Natural killer cell treated with Interleukin-12 subunit alpha and Interleukin-12 subunit beta and Interleukin-15 and Interleukin-18, amount 100 ng/mL, for 72 hours (primary cell): ENCODE measurements at regions not wholly inside any gene's neighbourhood (a gene's known extent, or its start where the extent isn't known, plus 50 kb on each side); places are given as distances from the start of the nearest gene placed in this dataset.

ENCODE experiments used
- ATAC-seq, 2 donors: fragments of 150-1000 bp; cut with Tn5 transposase in 1 of 2; sonication (Bioruptor Pico), chemical (Tn5 transposase) in 1 of 2; 2 replicates each; pipeline ENCODE4 v1.10.0; 2021
- DNase-seq: peaks from one replicate; pipeline ENCODE4 v3.0.0; 2022; ENCODE audit warnings: low spot score
- H3K27ac Mint-ChIP-seq, 2 donors: 1 replicate in 1 of 2; 2 replicates in 1 of 2; pipeline ENCODE4 v1.8.0; 2022; ENCODE audit warnings: mixed read lengths in 2 of 2, mild to moderate bottlenecking in 1 of 2, moderate library complexity in 1 of 2
- H3K27me3 Mint-ChIP-seq, 2 donors: 1 replicate in 1 of 2; 2 replicates in 1 of 2; pipeline ENCODE4 v1.8.0; 2022; ENCODE audit warnings: mixed read lengths in 2 of 2
- H3K36me3 Mint-ChIP-seq: one replicate; pipeline ENCODE4 v1.8.0; 2022; ENCODE audit warnings: mixed read lengths
- H3K4me1 Mint-ChIP-seq, 2 donors: 1 replicate in 1 of 2; 2 replicates in 1 of 2; pipeline ENCODE4 v1.8.0; 2022; ENCODE audit warnings: low read depth in 2 of 2, mixed read lengths in 2 of 2, mild to moderate bottlenecking in 1 of 2
- H3K4me3 Mint-ChIP-seq: one replicate; pipeline ENCODE4 v1.8.0; 2022; ENCODE audit warnings: mixed read lengths
- H3K9me3 Mint-ChIP-seq: 2 replicates; pipeline ENCODE4 v1.8.0; 2022; ENCODE audit warnings: mixed read lengths

DNA sequence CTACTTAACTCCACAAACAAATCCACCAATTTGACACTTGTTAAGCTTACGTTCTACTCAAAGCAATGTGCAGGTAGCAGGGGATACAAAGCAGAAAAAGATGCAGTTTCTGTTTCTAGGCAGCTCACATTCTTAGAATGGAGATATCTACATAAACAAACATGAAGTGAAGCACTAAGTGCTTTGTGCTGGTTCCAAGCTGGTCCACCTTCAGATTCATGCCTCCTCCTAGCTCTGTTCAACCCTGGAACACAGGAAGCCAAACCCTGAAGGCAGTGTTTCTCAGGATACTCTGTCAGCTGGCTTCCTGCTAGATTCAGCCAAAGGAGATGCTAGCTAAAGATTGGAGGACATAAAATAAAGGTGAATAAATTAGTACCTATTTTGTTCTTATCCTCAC lies 55.3 kb upstream of the NOL4 start:
- Mint-ChIP-seq H3K9me3 (no peaks in the 10 kb centered on the region), H3K4me3 (no peak overlapping the region), H3K27me3 (no peaks in the 10 kb centered on the region), H3K4me1 (no peaks in the 10 kb centered on the region), H3K36me3 (no peaks in the 10 kb centered on the region), H3K27ac (no peak overlapping the region)
- no peak for DNase-seq
- ATAC-seq: no peak

- ATAC-seq (no peak), DNase-seq (no peak)
- Mint-ChIP-seq H3K27me3 (no peaks in the 10 kb centered on the region), H3K4me3 (no peak overlapping the region), H3K27ac (no peak overlapping the region), H3K9me3 (no peaks in the 10 kb centered on the region), H3K4me1 (no peaks in the 10 kb centered on the region), H3K36me3 (no peaks in the 10 kb centered on the region)
These were observed 55.9 kb upstream of the NOL4 start for GRCh38 chr18:34280653-34281052.

DNA sequence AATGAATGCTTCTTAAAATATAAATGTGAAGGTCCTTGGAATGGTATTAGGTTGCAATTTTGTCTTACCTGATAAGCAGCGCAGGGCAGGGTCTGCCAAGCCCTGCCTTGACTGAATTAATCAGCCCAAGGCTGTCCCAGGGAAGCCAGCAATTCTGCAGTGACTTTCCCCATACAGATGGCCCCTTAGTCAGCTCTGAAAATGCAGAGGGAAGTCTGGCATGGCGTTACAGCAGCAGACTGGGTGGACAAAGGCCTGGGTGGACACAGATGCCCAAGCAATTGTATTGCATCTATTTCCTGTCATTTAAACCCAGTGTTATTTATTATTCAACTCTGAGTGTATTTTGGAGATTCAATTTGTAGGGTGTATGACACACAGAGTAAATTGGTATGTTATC lies 56.6 kb upstream of the NOL4 start:
- no peaks in the 10 kb centered on the region for H3K4me1 Mint-ChIP-seq
- H3K27ac Mint-ChIP-seq: no peak overlapping the region
- ATAC-seq: no peak
- no peak for DNase-seq
- H3K36me3 Mint-ChIP-seq: no peaks in the 10 kb centered on the region
- no peaks in the 10 kb centered on the region for H3K27me3 Mint-ChIP-seq
- no peak overlapping the region for H3K4me3 Mint-ChIP-seq
- peaks cover 1% of the 10 kb centered on the region for H3K9me3 Mint-ChIP-seq

- Mint-ChIP-seq H3K27ac (no peak overlapping the region), H3K4me1 (no peaks in the 10 kb centered on the region), H3K27me3 (no peaks in the 10 kb centered on the region), H3K36me3 (no peaks in the 10 kb centered on the region), H3K9me3 (peaks cover 4% of the 10 kb centered on the region), H3K4me3 (no peak overlapping the region)
- DNase-seq: no peak
- no peak for ATAC-seq
These were observed 57.0 kb upstream of the NOL4 start for GRCh38 chr18:34281722-34282121.

- Mint-ChIP-seq H3K4me1 (no peaks in the 10 kb centered on the region), H3K9me3 (peaks cover 7% of the 10 kb centered on the region), H3K4me3 (no peak overlapping the region), H3K27ac (no peak overlapping the region), H3K36me3 (peaks cover 4% of the 10 kb centered on the region), H3K27me3 (no peaks in the 10 kb centered on the region)
- no peak for DNase-seq
- no peak for ATAC-seq
These were observed 58.8 kb upstream of the NOL4 start for GRCh38 chr18:34283506-34283905.

- Mint-ChIP-seq H3K36me3 (peaks cover 5% of the 10 kb centered on the region), H3K27ac (no peak overlapping the region), H3K4me3 (no peak overlapping the region), H3K9me3 (peaks cover 14% of the 10 kb centered on the region), H3K4me1 (no peaks in the 10 kb centered on the region), H3K27me3 (no peaks in the 10 kb centered on the region)
- DNase-seq (no peak), ATAC-seq (no peak)
These were observed 63.1 kb upstream of the NOL4 start for GRCh38 chr18:34287825-34288224.

GRCh38 chr18:34292594-34292993 lies 67.9 kb upstream of the NOL4 start:
- no peak for DNase-seq

DNA sequence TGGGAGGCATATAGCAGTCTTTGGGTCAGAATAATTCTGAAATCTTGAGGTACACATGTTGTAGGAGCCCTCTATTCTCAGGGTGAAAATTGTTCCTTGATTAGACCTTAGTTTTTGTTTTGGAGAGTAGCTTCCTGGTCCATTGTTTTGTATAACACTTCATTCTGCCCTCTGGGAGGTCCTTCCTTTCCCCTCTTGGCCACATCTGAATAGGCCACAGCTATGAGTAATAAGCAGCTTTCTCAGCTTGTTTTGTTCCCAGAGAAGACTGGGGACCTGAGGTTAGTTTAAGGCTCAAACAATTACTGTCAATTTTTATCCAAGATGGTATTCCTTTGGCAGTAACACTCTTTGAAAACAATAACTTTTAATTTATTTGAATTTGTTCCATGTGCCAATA lies 72.6 kb upstream of the NOL4 start:
- ATAC-seq (no peak), DNase-seq (no peak)
- no peaks in the 10 kb centered on the region for H3K4me1 Mint-ChIP-seq
- no peaks in the 10 kb centered on the region for H3K27me3 Mint-ChIP-seq
- H3K9me3 Mint-ChIP-seq: peaks cover 4% of the 10 kb centered on the region
- no peaks in the 10 kb centered on the region for H3K36me3 Mint-ChIP-seq
- H3K27ac Mint-ChIP-seq: no peak overlapping the region
- H3K4me3 Mint-ChIP-seq: no peak overlapping the region

More at GRCh38 chr18:34292594-34292993, 67.9 kb upstream of the NOL4 start:
- Mint-ChIP-seq H3K4me3 (no peak overlapping the region), H3K27me3 (no peaks in the 10 kb centered on the region), H3K9me3 (peaks cover 14% of the 10 kb centered on the region), H3K27ac (no peak overlapping the region), H3K4me1 (no peaks in the 10 kb centered on the region), H3K36me3 (peaks cover 5% of the 10 kb centered on the region)
- ATAC-seq: no peak

GRCh38 chr18:34299828-34300227 lies 75.1 kb upstream of the NOL4 start:
- ATAC-seq (no peak), DNase-seq (no peak)
- Mint-ChIP-seq H3K4me3 (no peak overlapping the region), H3K4me1 (no peaks in the 10 kb centered on the region), H3K9me3 (peaks cover 15% of the 10 kb centered on the region), H3K36me3 (no peaks in the 10 kb centered on the region), H3K27me3 (no peaks in the 10 kb centered on the region), H3K27ac (no peak overlapping the region)

DNA sequence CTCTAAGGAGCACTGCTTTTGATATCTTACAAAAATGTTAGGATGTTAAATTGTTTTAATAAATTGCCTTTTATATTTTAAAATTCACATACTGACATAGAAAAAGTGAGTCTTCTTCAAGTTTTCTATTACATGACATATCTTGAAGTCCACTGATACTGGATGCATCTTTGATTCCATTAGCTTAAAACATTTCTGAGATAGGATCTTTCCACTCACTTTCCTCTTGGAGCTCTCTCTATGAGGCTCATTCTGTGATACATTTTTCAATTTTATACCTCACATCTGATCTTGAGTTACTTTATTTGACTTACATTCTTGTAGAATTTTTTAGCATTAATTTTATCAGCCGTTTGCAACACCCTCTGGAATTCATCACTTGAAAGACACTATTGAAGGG lies 86.8 kb upstream of the NOL4 start:
- DNase-seq: no peak
- H3K27ac Mint-ChIP-seq: no peak overlapping the region
- no peak overlapping the region for H3K4me3 Mint-ChIP-seq

DNA sequence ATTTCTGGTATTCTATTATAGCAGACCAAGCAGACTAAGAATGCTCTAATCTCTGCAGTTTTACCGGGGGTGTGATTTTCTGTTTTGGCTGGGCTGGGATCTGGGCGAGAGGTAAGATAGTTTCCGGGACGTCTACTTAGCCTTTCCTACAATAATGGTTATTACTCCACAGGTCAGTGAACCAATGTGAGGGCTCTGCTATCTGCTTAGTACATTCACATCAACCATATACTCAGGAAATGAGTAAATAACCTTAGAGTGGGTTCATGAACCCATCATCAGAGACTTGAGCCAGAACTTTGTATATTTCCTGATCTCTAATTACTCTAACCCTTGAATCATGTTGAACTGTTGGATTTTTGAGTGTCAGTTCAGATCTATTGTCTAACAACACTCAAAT lies 90.1 kb upstream of the NOL4 start:
- H3K27ac Mint-ChIP-seq: no peak overlapping the region
- H3K4me3 Mint-ChIP-seq: no peak overlapping the region
- H3K9me3 Mint-ChIP-seq: peaks cover 5% of the 10 kb centered on the region
- H3K4me1 Mint-ChIP-seq: no peaks in the 10 kb centered on the region
- ATAC-seq (no peak), DNase-seq (no peak)
- H3K36me3 Mint-ChIP-seq: no peaks in the 10 kb centered on the region
- no peaks in the 10 kb centered on the region for H3K27me3 Mint-ChIP-seq

More for the DNA sequence above, 86.8 kb upstream of the NOL4 start:
- ATAC-seq: no peak
- Mint-ChIP-seq H3K27me3 (no peaks in the 10 kb centered on the region), H3K9me3 (peaks cover 11% of the 10 kb centered on the region), H3K4me1 (no peaks in the 10 kb centered on the region), H3K36me3 (no peaks in the 10 kb centered on the region)

DNA sequence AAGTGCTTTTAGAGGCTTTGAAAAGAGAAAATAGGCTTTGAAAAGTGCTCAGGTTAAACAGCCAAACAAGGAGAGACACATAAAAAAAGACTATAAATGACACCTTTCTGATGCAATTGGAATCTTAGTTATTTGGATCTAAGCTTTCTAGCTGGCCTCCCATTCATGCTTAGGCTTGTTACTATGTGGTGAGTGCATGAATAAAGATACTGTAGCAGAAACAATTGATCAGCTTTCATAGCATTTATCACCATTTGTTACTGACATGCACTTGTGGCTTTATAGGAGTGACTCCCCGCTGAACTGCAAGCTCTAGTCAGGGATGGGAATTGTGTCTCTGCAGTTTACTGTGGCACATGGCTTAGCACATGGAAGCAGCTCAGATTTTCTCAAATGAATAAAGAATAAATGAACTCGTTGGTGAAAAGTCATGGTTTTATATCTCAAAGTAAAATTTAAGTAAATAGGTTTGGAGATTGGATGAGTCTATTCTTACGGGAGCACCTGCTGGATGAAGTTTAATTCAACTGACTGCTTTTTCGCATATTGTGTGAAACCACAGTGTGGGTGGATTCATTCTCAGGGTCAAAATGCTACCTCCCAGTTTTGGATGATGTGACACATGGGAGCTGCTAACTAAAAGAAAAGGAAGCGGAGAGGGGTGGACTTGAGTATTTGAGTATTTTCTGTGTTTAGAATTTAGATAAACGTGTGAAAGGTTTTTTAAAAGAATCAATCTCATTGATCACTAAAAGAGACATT lies 91.1 kb upstream of the NOL4 start:
- H3K9me3 Mint-ChIP-seq: peaks cover 5% of the 10 kb centered on the region
- H3K27ac Mint-ChIP-seq: no peak overlapping the region
- H3K36me3 Mint-ChIP-seq: no peaks in the 10 kb centered on the region
- H3K27me3 Mint-ChIP-seq: no peaks in the 10 kb centered on the region
- no peak overlapping the region for H3K4me3 Mint-ChIP-seq
- H3K4me1 Mint-ChIP-seq: no peaks in the 10 kb centered on the region
- DNase-seq (no peak), ATAC-seq (no peak)

DNA sequence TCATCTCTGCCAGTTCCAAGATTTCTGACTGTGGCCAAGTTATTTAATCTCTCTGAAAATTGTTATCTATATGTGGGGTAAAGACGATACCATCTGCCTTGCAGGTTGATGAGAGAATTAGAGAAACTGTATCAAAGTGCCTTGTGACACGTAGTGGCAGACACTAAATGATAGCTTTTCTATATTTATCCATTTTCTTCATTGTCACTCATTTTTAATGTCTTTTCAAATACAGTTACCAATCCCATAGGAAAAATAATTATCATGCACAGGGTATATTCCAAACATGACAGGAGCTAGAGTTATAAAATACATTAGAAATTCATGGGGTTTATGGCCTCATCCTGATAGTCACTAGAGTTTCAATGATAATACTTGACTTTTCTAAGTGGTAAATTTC lies 95.6 kb upstream of the NOL4 start:
- ATAC-seq (no peak), DNase-seq (no peak)
- no peak overlapping the region for H3K27ac Mint-ChIP-seq
- no peaks in the 10 kb centered on the region for H3K27me3 Mint-ChIP-seq
- no peaks in the 10 kb centered on the region for H3K9me3 Mint-ChIP-seq
- H3K36me3 Mint-ChIP-seq: no peaks in the 10 kb centered on the region
- H3K4me1 Mint-ChIP-seq: no peaks in the 10 kb centered on the region
- H3K4me3 Mint-ChIP-seq: no peak overlapping the region

GRCh38 chr18:34321066-34321465 lies 96.4 kb upstream of the NOL4 start:
- no peak overlapping the region for H3K4me3 Mint-ChIP-seq
- no peaks in the 10 kb centered on the region for H3K27me3 Mint-ChIP-seq
- ATAC-seq (no peak), DNase-seq (no peak)
- no peak overlapping the region for H3K27ac Mint-ChIP-seq
- no peaks in the 10 kb centered on the region for H3K4me1 Mint-ChIP-seq
- H3K36me3 Mint-ChIP-seq: no peaks in the 10 kb centered on the region
- H3K9me3 Mint-ChIP-seq: no peaks in the 10 kb centered on the region
